Activated CD4-positive, alpha-beta T cell treated with anti-CD3 and anti-CD28 coated beads, Interleukin-2, amount 50 U/mL, for 24 hours (primary cell): ENCODE measurements at regions not wholly inside any gene's neighbourhood (a gene's known extent, or its start where the extent isn't known, plus 50 kb on each side); places are given as distances from the start of the nearest gene placed in this dataset.

Experiments used
- DNase-seq, 2 donors: peaks; one replicate each; pipeline ENCODE4 v3.0.0-alpha.2; 2020; ENCODE audit warnings: low read depth in 1 of 2, low spot score in 1 of 2

DNA sequence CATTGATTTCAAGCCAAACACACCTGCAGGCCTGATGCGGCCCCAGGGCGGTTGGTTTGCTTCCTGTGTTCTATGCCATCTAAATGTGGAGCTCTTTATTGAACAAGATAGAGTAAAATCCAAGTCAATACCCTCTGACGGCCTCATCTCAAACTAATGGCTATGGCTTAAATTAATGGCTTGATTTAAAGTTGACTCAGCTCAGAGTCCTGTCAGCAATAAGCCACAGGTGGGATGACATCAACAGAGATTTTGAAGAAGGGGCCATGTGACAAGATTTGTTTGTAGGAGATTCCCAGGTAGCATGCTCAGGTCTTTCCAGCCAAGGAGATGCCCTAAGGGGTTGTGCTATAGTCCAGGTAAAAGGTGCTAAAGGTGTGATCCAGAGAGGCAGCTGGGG lies 66.7 kb upstream of the ZNF32 start:
- DNase-seq, result no peak

- no peak for DNase-seq
Observed at GRCh38 chr10:43712821-43713584, 64.3 kb upstream of the ZNF32 start.

GRCh38 chr10:43710772-43711471 lies 62.2 kb upstream of the ZNF32 start:
- DNase-seq, result no peak

DNA sequence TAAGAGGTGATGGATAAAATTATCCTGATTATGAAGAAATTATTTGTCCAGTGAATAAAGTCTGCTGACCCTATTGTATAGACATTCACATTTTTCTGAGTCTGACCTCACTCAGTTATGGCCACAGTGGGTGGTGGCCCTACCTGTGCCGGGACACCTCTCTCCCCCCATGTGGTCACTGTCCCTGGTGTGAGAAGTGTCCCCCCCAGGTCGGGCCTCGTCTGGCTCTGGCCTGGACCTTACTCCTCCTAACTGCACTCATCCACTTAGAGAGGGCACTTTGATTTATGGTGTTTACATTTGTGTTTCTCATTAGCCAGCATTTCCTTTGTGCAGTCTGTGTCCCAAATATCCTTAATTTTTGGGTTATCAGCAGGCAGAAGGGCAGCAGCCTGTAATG lies 59.6 kb upstream of the ZNF32 start:
- DNase-seq, result no peak

GRCh38 chr10:43707770-43708169 lies 59.1 kb upstream of the ZNF32 start:
- DNase-seq, result no peak

- no peak for DNase-seq
Observed at GRCh38 chr10:43706166-43706565, 57.5 kb upstream of the ZNF32 start.

GRCh38 chr10:43703286-43703685 lies 54.6 kb upstream of the ZNF32 start:
- DNase-seq, result no peak

GRCh38 chr10:43702936-43703281 lies 54.2 kb upstream of the ZNF32 start:
- no peak for DNase-seq

DNA sequence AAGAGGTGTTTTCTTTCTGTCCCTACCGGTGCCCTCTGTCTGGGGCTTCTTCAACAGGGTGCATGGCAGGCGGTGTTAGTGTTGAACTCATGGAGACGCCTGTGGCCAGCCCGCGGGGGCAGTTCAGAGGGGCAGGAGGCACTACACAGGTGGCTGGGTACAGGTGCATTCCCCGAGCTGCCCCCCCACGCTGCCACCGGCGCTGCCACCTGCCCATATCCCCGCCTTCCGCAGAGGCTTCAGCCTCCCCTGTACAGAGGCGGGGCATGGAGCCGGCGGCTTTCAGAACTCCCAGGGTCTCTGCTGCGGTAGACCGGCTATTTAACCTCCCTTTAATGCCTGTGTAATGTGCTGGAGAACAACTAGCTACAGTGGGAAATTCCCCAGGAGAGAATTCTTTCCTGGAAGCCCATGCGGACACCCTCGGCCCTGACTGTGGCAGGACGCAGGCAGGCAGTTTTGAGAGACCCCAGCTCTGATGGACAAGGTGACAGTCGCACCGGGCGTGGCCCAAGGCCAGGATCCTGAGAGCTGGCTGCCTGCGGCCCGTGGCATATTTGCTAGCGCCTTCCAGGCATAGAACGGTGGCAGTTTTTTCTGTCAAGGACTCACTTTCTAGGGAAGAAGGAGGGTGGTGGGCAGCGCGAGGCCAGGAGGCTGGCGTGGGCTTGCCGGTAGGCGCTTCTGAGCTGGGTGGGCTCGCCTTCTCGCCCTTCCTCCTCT lies 53.7 kb upstream of the ZNF32 start:
- no peak for DNase-seq

DNA sequence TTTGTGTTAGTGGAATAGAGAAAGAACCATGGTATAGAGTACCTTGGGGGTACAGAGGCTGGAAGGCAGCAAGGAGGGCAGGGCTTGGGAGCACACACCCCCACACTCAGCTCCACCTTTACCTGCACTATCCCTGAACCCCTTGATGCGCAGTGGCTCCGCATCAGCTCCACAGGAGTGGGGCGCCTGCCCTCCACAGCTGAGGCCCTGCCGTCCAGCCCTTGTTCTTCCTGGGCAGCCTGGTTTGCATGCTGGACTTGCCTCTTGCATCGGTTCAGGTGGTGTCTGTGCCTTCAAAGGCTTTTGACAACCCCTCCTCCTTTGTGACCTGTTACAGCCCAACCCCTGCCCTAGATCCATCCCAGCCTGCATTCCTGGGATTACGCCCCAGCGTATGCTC lies 52.6 kb upstream of the ZNF32 start:
- DNase-seq, result no peak

DNA sequence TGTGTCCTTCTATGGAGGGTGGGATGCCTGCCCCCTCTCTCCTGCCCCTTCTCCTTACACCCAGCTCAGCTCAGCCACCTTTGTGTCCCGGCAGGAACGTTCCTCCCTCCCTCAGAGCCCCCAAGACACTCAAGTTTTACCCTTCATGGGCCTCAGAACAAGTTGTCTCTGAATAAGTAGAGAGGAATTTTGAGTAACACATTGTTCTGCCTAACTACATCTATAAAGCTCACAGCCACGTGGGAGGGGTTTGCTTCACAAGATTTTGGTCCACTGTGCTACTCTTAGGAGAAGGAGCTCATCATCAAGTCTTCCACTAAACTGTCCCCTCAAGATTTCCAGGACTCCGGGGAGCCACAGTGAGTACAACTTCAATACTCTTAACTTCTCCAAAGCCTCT lies 51.6 kb upstream of the ZNF32 start:
- DNase-seq, result no peak

- DNase-seq, result no peak
Observed at GRCh38 chr10:43699516-43699915, 50.8 kb upstream of the ZNF32 start.
